C4-2B (cell line): ENCODE measurements at regions not wholly inside any gene's neighbourhood (a gene's known extent, or its start where the extent isn't known, plus 50 kb on each side); places are given as distances from the start of the nearest gene placed in this dataset.

Experiments
- CTCF ChIP-seq: fragments of 450-650 bp; conservative IDR thresholded peaks from 2 replicates; pipeline ENCODE4 v1.5.1; 2017; ENCODE audit warnings: mild to moderate bottlenecking
- ZFX ChIP-seq: fragments of 450-650 bp; IDR thresholded peaks from 2 replicates; pipeline ENCODE4 v1.6.1; 2017

- TF ChIP-seq CTCF (no peak), ZFX (no peak)
These were observed 144.7 kb upstream of the ZNF217 start for GRCh38 chr20:53738039-53738944.
